ENCODE measurements at regions not wholly inside any gene's neighbourhood (a gene's known extent, or its start where the extent isn't known, plus 50 kb on each side); places are given as distances from the start of the nearest gene placed in this dataset.

- DNase-seq (no peak), FAIRE-seq (no peak)
- TF ChIP-seq CTCF (IDR thresholded peaks at IDR 0.05; ENCODE audit: borderline replicate concordance, extremely low read depth, insufficient read depth): no peak
- Histone ChIP-seq H3K4me3 (ENCODE audit: low read length in 3 of 3) (no peak overlapping the region), H3K9ac (ENCODE audit: low read length in 3 of 3) (no peak overlapping the region), H3K36me3 (ENCODE audit: control insufficient read depth in 2 of 3, insufficient read depth in 3 of 3, low read length in 3 of 3) (no peaks in the 10 kb centered on the region), H3K4me1 (ENCODE audit: control insufficient read depth in 2 of 3, insufficient read depth in 2 of 3, low read depth in 1 of 3, low read length in 3 of 3) (no peaks in the 10 kb centered on the region), H3K27ac (ENCODE audit: low read depth in 2 of 2, low read length in 2 of 2) (no peak overlapping the region), H3K9me3 (ENCODE audit: control insufficient read depth in 2 of 3, insufficient read depth in 1 of 3, low read length in 3 of 3) (peaks cover 0 to 4% (median 0%) of the 10 kb centered on the region in 3 donors), H3K27me3 (ENCODE audit: control insufficient read depth, insufficient read depth, low read length) (no peaks in the 10 kb centered on the region)
- intact Hi-C loops (cut with DNase I): no loop called here
Observed at GRCh38 chr1:222061711-222062359, 319.9 kb upstream of the DUSP10 start.

DNA sequence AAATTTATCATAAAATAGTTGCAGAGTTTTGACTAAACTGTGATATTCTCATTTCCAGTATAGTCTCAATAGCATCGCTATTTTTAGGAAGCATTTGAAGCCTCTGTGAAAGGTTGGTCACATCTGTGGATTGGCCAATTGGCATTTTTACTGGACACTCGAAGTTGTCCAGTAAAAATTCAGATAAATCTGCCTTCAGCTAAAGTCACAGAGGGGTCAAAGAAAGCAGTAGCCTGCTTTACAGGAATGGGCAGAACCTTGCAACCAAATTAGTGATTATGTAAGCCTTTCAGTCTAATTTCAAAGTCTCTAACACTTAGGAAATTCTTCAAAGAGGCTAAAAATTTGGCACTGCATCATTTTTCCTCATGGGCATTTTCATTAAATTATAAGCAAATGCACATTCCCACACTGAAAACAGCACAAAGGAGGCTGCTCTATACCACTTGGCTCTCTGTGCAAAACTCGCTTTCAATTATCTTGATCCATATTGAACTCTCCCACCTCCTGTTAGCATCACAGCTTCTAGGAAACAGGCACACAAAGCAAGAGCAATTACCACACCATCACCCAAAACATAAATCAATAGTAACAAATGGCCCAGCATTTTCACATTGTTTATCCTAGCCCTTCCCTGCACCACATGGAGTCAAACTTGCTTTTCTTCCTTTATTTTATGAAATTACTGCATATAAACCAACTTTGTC lies 318.5 kb upstream of the DUSP10 start:
- H3K4me1 ChIP-seq (ENCODE audit: control insufficient read depth in 2 of 3, insufficient read depth in 2 of 3, low read depth in 1 of 3, low read length in 3 of 3): no peaks in the 10 kb centered on the region
- intact Hi-C loops (cut with DNase I): no loop called here
- H3K4me3 ChIP-seq (ENCODE audit: low read length in 3 of 3): no peak overlapping the region
- H3K36me3 ChIP-seq (ENCODE audit: control insufficient read depth in 2 of 3, insufficient read depth in 3 of 3, low read length in 3 of 3): no peaks in the 10 kb centered on the region
- FAIRE-seq (no peak), DNase-seq (no peak)
- no peak overlapping the region for H3K27ac ChIP-seq (ENCODE audit: low read depth in 2 of 2, low read length in 2 of 2)
- H3K9me3 ChIP-seq (ENCODE audit: control insufficient read depth in 2 of 3, insufficient read depth in 1 of 3, low read length in 3 of 3): peaks cover 0 to 4% (median 0%) of the 10 kb centered on the region in 3 donors
- H3K27me3 ChIP-seq (ENCODE audit: control insufficient read depth, insufficient read depth, low read length): no peaks in the 10 kb centered on the region
- no peak overlapping the region for H3K9ac ChIP-seq (ENCODE audit: low read length in 3 of 3)
- TF ChIP-seq CTCF (IDR thresholded peaks at IDR 0.05; ENCODE audit: borderline replicate concordance, extremely low read depth, insufficient read depth): no peak

GRCh38 chr1:222058249-222058648 lies 316.4 kb upstream of the DUSP10 start:
- intact Hi-C loops (cut with DNase I): no loop called here
- Histone ChIP-seq H3K27me3 (ENCODE audit: control insufficient read depth, insufficient read depth, low read length) (no peaks in the 10 kb centered on the region), H3K27ac (ENCODE audit: low read depth in 2 of 2, low read length in 2 of 2) (no peak overlapping the region), H3K9ac (ENCODE audit: low read length in 3 of 3) (no peak overlapping the region), H3K4me1 (ENCODE audit: control insufficient read depth in 2 of 3, insufficient read depth in 2 of 3, low read depth in 1 of 3, low read length in 3 of 3) (no peaks in the 10 kb centered on the region), H3K4me3 (ENCODE audit: low read length in 3 of 3) (no peak overlapping the region), H3K9me3 (ENCODE audit: control insufficient read depth in 2 of 3, insufficient read depth in 1 of 3, low read length in 3 of 3) (no peaks in the 10 kb centered on the region), H3K36me3 (ENCODE audit: control insufficient read depth in 2 of 3, insufficient read depth in 3 of 3, low read length in 3 of 3) (no peaks in the 10 kb centered on the region)
- FAIRE-seq (no peak), DNase-seq (no peak)
- TF ChIP-seq CTCF (IDR thresholded peaks at IDR 0.05; ENCODE audit: borderline replicate concordance, extremely low read depth, insufficient read depth): no peak
